GM18502 (cell line): ENCODE measurements at regions not wholly inside any gene's neighbourhood (a gene's known extent, or its start where the extent isn't known, plus 50 kb on each side); places are given as distances from the start of the nearest gene placed in this dataset.
"Not testable (repeated sequence)": the region's sequence is repeated elsewhere in the genome, so short reads cannot be mapped to it uniquely, and the experiment has no call there.

Experiments
- ATAC-seq: cut with Tn5 transposase; IDR thresholded peaks from one replicate; pipeline ENCODE4 v1.9.1; 2021; ENCODE audit warnings: mild to moderate bottlenecking; ENCODE audit not compliant: unreplicated experiment, poor library complexity

DNA sequence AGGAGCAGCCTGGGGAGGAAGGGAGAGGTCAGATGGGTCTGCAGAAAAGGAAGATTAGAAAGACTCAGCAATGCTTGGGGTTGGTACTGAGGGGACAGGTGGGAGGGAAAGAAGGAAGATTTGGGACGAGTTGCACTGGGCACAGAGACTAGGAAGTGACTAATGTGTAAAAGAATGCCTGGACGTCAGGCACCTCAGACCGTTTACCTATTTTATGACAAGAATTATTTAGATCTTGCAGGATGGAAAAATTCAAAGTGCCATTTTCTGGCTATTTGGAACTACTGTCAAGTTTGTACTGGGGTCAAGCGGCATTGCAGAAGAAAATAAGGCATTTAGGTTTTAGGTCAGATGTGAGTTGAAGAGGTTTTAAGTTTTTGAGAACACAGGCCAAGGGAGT is 1558.4 kb upstream of the PRR20A start:
- ATAC-seq = not testable (repeated sequence)

DNA sequence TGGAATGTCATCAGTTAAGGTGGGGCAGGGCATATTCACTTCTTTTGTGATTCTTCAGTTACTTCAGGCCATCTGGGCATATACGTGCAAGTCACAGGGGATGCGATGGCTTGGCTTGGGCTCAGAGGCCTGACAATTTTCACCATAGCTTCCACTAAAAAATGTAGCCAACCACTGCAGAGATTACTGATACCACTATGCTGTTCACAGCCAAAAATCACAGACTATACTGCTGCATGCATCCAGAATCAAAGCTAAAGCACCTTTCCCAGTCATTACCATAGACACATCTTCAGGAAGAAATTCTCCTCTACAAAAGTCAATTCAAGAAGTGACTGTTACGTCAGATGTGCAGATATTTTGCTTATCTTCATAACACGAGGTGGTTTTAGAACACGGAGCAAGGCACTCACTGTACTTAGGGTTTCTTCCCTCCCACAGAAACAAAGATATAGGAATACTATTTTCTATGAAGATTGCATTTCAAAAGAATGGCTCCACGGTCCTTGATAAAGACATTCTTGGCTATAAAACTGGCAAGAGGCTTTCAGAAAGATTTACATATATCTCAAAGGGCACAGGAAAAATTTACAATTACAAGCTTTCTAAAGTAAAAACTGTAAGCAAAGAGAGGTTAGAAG is 1556.6 kb upstream of the PRR20A start:
- no peak for ATAC-seq

DNA sequence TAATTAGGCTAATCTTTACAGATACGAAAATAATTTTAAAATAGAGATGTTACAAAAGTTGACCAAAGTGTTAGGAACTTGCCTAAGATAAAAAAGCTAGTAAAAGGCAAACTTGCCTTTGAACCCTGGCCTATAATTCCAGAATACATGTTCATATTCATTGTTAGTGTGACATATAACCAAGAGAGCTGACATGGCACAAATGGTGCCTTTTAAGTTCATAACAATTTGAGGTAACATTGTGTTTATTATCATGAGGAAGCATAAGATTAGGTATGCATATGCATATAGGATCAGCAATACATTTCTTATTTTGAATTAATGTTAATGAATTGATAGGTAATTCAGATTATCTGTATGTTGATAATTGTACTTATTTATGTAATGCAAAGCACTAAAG is 1537.9 kb upstream of the PRR20A start:
- ATAC-seq = no peak

DNA sequence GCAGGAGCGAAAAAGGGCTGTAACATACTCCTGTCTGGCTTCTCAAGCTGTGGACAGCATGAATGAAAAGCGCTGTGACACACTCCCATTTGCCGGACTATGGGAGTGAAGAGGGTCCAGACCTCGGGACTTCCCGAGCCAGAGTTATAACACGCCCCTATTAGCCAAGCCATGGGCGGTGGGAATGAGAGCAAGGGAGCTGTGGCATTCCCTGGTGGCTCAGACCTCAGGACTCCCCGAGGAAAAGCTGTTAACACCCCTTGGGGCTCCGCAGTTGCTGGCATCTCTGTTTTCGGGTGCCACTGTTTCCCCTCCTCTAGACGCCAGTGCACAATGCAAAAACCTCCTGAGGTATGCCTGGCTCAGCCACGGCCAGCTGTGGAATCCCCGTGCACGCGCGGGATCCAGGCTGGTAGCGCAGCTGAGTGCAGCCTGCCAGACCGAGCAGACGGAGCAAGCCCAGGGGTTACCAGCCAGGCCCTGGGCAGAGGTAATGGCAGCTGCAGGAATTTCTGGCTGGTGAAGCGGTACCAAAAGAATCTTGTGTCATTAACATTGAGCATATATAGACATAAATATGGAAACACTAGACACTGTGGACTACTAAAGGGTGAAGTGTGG is 1534.6 kb upstream of the PRR20A start:
- ATAC-seq = no peak

DNA sequence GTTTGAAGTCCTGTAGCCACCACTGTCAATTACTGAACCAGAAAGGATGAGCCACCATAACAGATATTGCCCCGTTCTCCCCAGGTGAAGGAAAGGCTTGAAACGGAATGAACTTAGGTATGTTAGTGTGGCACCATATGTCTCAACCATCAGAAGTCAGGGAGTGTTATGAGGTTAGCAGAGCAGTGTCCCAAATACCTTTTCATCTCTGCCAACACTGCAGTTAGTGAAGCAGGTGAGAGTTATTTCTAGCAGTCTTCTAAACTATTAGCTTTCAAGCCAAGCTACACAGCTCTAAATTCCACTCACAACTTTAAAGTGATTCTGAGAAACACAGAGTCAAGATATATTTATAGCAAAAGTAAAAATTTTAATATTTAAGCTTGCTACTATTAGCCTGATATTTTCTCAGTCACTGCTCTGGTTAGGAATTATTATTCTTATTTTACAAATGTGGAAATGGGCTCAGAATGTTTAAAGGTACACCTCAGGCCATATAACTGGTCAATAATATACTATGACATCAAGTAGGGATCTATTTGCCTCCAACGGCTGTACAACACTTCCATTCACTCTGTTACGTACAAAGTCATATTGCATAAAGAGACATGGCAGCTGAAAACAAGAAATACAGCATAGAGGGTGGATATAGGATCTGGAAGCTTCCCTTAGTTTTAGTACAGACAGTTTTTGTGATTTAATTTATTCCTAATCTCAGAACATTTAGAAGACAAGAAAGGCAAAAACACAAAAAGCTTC is 1527.1 kb upstream of the PRR20A start:
- no peak for ATAC-seq

DNA sequence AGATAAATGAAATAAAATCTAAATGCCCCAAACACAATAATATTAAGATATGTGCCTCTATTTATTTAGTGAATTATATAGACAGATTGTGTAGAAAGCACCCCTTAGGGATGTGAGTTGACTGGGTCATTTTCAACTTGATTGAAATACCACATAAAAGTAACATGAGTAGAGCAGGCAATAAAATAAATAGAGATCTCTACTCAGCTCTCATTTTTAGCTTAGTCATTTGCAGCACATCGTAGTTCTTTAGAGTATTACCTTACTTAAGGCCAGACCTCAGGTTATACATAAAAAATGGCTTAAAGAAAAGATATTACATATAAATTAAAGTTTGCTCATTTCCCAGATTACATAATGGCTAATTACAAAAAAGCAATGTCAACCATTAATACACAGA is 1525.6 kb upstream of the PRR20A start:
- ATAC-seq = no peak

DNA sequence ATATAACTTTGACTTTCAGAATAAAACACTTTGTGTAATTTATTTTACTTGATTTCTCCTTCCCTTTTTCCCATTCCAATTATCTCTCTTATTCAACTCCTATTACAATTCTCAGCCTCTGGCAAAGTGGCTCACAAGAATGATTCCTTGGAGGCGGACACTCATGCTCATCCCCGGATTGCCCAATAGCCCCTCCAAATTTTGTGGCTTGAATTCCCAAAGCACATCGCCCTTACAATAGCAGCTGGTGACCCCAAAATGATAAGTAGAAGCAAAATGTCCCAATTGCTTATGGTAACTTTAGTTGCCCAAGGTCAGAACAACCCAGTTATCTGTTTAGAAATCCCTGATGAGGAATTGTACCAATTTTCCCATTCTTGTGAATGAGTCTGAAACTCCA is 1523.5 kb upstream of the PRR20A start:
- no peak for ATAC-seq

DNA sequence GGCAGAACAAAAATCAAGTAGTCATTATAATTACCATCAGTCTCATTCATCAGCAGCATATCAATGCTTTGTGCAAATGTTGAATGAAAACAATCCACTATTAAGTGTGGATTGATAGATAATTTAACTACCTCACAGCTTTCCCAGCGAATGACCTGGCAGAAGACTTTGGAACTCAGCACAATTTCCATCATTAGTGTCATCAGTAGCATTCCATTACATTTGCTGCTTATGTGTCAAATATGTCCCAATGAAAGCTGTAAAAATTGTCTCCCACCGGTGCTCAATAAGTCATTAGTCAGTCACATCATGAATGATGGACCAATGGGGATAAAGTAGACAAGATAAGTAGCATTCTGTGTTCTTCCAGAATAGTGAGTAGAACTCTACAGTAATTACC is 1513.5 kb upstream of the PRR20A start:
- ATAC-seq = no peak

DNA sequence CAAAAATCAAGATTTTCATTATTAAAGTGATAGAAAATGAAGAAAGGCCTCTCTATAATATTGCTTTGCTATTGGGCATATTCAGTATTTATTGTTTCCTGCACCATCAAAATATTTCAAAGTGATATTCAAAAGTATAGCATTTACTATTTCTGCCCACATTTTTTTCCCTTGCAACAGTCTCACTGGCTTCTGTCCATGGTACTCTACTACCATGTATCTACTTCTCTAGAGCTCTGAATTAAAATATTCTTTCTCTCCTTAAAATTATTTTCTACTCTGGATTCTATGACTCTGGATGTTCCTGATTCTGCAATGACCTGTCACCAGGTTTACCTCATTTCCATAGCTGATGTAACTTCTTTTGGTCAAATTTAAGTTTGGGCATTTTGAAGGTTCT is 1508.3 kb upstream of the PRR20A start:
- ATAC-seq = no peak

DNA sequence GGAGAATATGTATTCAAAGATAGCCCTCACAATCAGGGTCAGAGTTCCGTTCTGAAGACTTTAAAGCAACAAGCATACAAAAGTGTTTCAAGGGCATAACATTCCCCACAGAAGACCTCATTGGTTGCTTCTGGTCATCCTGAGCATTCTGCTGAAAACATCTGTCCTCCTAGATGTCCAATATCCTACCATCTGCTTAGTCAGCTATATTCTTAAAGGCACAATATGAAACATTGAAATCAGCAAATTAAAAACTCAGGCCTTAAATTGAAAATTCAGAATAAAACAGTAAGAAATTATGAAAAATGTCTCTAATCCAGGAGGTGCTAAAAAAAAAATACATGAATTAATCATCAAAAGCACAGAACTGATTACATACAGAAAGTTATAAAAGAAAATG is 1491.2 kb upstream of the PRR20A start:
- no peak for ATAC-seq

DNA sequence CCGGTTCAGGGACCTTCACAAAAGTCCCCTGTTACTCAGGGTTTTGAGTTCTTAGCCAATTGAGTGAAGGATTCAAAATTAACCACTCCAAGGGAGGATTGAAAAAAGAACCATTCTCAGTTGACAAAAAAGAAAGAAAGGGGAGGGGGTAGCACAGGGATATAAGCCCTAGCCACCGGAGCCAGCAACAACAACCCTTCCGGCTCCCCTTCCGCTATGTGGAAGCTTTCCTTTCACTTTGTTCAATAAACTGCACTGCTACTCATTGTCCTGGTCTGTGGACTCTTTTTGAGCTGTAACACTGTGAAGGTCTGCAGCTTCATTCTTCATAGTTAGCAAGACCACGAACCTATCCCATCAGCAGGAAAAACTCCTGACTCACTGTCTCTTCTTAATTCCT is 1488.1 kb upstream of the PRR20A start:
- no peak for ATAC-seq

DNA sequence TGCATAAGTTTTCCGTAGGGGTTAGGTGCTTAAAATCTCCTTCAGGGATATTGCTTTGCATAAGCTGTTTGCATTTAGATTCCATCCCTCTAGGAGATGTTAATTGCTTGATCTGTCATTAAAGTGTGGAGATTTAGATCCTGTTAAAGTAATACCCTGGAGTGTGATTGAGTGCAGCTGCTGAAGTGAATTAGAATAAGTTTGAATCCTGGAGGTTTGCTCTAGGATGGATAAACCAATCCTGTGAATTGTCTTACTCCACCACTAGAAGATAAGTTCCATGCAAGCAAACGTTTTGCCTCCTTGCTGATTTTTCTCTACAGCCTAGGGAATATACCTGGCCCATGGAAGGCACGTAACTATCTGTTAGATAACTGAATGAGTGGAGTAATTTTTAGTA is 1487.2 kb upstream of the PRR20A start:
- ATAC-seq = no peak

DNA sequence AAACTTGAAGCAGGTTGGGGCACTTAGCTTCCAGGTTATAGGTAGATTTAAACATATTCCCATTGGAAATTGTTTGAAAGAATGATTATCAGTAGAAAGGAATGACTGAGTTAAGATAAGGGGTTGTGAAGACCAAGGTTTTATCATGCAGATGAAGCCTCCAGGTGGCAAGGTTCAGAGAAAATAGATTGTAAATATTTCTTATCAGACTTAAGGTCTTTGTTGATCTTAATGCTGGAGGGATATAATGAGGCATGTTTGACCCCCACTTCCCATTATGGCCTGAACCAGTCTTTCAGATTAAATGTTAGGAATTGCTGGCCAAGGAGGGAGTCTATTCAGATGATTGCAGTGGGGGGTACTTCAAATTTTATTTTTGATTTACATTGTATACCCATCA is 1486.5 kb upstream of the PRR20A start:
- no peak for ATAC-seq

DNA sequence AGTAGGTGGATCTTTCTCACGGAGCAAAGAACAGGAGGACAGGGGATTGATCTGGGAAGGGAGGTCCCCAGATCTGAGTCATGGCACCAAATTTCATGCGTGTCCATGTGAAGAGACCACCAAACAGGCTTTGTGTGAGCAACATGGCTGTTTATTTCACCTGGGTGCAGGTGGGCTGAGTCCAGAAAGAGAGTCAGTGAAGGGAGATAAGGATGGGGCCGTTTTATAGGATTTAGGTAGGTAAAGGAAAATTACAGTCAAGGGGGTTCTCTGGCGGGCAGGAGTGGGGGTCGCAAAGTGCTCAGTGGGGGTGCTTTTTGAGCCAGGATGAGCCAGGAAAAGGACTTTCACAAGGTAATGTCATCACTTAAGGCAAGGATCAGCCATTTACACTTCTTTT is 1480.5 kb upstream of the PRR20A start:
- ATAC-seq = not testable (repeated sequence)

DNA sequence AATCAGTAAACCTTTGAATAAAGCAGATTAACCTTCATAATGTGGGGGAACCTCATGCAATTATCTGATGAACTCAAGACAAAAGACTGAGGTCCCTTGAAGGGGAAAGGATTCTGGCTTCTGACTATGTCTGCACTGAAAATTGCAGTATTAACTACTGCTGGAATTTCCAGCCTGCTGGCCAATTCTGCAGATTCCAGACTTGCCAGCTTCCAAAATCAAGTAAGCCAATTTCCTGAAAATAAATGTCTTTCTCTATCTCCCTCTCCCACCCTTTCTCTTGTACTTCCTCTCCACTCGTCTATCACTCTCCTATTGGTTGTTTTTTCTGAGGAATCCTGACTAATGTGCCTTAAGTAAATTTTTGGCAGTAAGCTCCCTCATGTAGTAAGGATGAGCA is 1479.9 kb upstream of the PRR20A start:
- ATAC-seq = no peak

DNA sequence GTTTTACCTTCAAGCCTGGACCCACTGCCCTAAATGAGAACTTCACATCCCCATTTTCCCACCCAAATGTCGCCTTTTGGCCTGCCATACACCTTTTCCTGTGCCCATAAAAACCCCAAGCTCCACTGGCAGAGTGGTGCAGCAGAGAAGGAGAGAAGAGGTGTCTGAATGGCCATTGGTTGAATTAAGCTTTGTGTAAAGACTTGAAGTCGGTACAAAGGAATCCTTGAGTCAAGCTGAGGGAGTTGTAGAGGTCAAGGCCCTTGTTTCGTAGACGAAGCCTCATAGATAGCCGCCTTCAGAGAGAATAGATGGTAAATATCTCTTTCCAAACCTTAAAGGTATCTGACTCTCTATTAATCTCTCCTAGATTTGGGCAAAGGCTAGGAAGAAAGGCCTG is 1479.2 kb upstream of the PRR20A start:
- no peak for ATAC-seq

DNA sequence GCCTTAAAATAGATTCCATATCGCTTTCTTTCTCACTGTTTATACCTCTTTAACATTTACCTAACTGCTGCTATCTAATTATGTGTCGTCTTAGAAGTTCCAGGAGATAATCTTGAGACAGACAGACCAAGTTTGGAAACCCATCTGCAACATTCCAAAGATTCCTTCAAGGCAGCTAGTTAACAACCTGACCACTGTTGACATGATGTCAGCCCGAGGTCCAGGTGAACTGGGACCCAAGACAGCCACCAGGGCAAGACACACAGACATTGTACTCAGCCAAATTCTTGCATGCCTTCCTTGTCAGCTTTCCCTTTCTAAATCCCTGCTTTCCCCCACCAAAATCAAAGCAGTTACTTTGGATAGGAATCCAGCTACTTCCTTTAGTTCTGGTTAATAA is 1476.5 kb upstream of the PRR20A start:
- no peak for ATAC-seq

DNA sequence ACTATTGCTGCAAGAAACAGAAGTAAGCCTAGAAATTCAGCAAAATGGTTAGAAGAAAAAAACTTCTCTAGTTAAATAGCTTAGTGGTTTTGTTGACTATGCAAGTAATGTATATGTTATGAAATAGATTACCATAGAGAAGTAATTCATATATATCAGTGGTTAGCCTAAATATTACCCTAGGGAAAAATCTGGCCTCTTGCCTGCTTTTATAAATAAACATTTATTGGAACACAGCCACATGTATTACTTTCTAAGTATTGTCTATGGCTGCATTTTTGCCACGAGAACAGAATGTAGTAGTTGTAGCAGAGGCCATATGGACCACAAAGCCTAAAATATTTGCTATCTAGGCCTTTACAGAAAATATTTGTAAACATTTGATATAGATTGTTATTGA is 1471.7 kb upstream of the PRR20A start:
- ATAC-seq = no peak

DNA sequence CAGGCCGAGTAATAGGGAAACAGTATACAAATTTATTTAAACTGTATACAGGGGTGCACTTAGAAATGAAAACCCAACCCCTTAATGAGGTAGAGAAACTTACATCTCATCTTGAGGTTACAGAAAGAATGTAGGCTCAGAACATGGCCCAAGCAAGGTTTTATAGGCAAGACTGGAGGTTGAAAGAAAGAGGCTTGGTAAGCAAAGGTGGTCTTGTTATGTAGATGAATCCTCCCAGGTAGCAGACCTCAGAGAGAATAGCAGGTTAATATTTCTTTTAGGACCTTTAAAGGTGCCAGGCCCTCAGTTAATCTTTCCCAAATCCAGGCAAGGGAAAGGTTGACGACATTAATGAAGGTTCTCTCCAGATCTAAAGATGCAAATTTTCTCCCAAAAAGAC is 1466.8 kb upstream of the PRR20A start:
- ATAC-seq = no peak

DNA sequence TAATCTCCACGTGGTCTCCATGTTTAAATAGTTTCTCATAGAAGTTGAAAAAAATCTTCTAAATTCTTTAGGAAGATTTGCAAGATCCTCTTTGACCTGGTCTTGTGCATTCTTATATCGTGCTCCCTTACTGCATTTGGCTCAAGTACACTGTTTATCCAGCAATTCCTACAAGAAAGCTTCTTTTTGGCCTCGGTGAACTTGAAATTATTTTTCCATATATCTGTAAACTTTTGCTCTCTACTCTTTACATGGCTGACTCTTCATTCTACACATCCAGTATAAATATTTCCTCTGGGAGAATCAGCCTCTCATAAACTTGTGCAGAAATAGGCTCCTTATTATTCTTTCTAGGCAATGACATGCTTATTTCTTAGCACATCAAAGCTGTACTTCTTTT is 1457.9 kb upstream of the PRR20A start:
- no peak for ATAC-seq

DNA sequence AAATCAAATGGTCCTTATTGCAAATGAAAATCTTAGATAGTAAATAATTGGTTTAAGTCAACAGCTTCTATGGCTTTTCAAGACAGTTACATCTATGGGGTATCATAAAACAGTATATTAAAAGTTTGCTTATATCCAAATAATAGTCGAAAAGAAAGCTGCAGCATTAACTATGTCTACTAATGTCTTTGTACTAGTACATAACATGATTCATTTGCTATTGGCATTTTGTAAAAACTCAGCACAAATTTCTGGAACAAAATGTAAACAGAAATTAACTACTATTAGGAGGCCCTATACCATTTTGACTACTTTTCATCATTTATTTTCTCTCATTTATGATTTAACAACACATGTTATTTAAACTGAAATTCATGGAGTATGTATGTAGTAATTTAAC is 1435.2 kb upstream of the PRR20A start:
- no peak for ATAC-seq

DNA sequence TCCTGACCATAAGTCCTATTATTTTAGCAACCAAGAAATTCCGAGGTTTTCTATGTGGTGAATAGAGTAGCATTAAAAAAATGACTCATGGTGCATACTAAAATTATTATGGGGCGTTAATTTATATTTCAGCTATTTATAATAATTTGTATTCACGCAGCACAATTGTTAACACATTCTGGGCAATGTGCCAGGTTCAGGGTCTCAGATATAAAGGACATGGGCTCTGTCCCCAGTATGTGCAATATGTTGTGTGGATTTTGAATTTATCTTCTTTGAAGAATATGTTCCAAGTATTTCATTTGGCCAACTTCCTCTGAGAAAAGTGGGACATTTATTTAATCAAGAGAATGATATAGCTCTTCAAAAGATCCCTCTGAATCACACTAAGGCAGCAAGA is 1434.7 kb upstream of the PRR20A start:
- no peak for ATAC-seq
